ENCODE measurements at regions not wholly inside any gene's neighbourhood (a gene's known extent, or its start where the extent isn't known, plus 50 kb on each side); places are given as distances from the start of the nearest gene placed in this dataset.

- no peak for TF ChIP-seq CTCF (IDR thresholded peaks at IDR 0.05)
- no peak for TF ChIP-seq POLR2A (IDR thresholded peaks at IDR 0.05)
Observed at GRCh38 chr20:59451641-59452040, 151.2 kb downstream of the EDN3 start.

Data from thyroid gland (tissue), 4 donors.